Endothelial cell (in vitro differentiated cells): ENCODE measurements at regions not wholly inside any gene's neighbourhood (a gene's known extent, or its start where the extent isn't known, plus 50 kb on each side); places are given as distances from the start of the nearest gene placed in this dataset.

Experiments used
- DNase-seq: peaks from one replicate; pipeline ENCODE4 v3.0.0; 2021; ENCODE audit warnings: low spot score
- H3K27ac Mint-ChIP-seq: one replicate; pipeline ENCODE4 v1.8.0; 2021; ENCODE audit warnings: mixed read lengths, inconsistent platforms; ENCODE audit not compliant: unreplicated experiment
- H3K27me3 Mint-ChIP-seq: one replicate; pipeline ENCODE4 v1.8.0; 2021; ENCODE audit warnings: mild to moderate bottlenecking, moderate library complexity, mixed read lengths, inconsistent platforms; ENCODE audit not compliant: unreplicated experiment
- H3K36me3 Mint-ChIP-seq: one replicate; pipeline ENCODE4 v1.8.0; 2021; ENCODE audit warnings: mild to moderate bottlenecking, low read depth, mixed read lengths, inconsistent platforms; ENCODE audit not compliant: unreplicated experiment
- H3K4me1 Mint-ChIP-seq: one replicate; pipeline ENCODE4 v1.8.0; 2021; ENCODE audit warnings: mild to moderate bottlenecking, mixed read lengths, inconsistent platforms; ENCODE audit not compliant: unreplicated experiment
- H3K4me3 Mint-ChIP-seq: one replicate; pipeline ENCODE4 v1.8.0; 2021; ENCODE audit warnings: mild to moderate bottlenecking, mixed read lengths, inconsistent platforms; ENCODE audit not compliant: unreplicated experiment
- H3K9me3 Mint-ChIP-seq: one replicate; pipeline ENCODE4 v1.8.0; 2021; ENCODE audit warnings: mixed read lengths, inconsistent platforms; ENCODE audit not compliant: unreplicated experiment
- TF ChIP-seq, protein P1 (sequence below): fragments of 200-600 bp; sonication (generic); IDR thresholded peaks from one replicate; pipeline ENCODE4 v1.5.0; 2021; ENCODE audit warnings: antibody characterized with exemption; ENCODE audit not compliant: unreplicated experiment

GRCh38 chr13:70814684-70815083 is 706.4 kb upstream of the KLHL1 start:
- Mint-ChIP-seq H3K9me3 (no peaks in the 10 kb centered on the region), H3K4me1 (no peaks in the 10 kb centered on the region), H3K36me3 (no peaks in the 10 kb centered on the region), H3K27me3 (peaks cover 1% of the 10 kb centered on the region), H3K27ac (no peak overlapping the region), H3K4me3 (no peak overlapping the region)
- DNase-seq = no peak
- TF ChIP-seq, protein P1, sequence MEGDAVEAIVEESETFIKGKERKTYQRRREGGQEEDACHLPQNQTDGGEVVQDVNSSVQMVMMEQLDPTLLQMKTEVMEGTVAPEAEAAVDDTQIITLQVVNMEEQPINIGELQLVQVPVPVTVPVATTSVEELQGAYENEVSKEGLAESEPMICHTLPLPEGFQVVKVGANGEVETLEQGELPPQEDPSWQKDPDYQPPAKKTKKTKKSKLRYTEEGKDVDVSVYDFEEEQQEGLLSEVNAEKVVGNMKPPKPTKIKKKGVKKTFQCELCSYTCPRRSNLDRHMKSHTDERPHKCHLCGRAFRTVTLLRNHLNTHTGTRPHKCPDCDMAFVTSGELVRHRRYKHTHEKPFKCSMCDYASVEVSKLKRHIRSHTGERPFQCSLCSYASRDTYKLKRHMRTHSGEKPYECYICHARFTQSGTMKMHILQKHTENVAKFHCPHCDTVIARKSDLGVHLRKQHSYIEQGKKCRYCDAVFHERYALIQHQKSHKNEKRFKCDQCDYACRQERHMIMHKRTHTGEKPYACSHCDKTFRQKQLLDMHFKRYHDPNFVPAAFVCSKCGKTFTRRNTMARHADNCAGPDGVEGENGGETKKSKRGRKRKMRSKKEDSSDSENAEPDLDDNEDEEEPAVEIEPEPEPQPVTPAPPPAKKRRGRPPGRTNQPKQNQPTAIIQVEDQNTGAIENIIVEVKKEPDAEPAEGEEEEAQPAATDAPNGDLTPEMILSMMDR = no peak

GRCh38 chr13:70812481-70812880 is 704.2 kb upstream of the KLHL1 start:
- no peaks in the 10 kb centered on the region for H3K36me3 Mint-ChIP-seq
- TF ChIP-seq, protein P1 = no peak
- no peak overlapping the region for H3K4me3 Mint-ChIP-seq
- no peaks in the 10 kb centered on the region for H3K4me1 Mint-ChIP-seq
- no peak for DNase-seq
- no peak overlapping the region for H3K27ac Mint-ChIP-seq
- no peaks in the 10 kb centered on the region for H3K9me3 Mint-ChIP-seq
- H3K27me3 Mint-ChIP-seq = peaks cover 1% of the 10 kb centered on the region

DNA sequence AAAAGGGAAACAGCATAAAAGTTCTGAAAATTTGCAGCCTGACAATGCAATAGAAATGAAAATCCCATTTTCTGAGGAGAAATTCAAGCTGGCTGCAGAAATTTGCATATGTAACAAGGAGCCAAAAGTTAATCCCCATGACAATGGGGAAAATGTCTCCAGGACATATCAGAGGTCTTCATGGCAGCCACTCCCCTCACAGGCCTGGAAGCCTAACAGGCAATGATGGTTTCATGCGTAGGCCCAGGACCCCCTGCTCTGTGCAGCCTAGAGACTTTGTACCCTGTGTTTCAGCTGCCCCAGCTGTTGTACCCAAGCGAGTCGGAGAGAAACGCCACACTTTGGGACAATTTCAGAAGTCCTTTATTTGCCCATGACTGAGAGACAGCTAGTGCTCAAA is 701.3 kb upstream of the KLHL1 start:
- Mint-ChIP-seq H3K36me3 (no peaks in the 10 kb centered on the region), H3K4me1 (no peaks in the 10 kb centered on the region), H3K27me3 (peaks cover 1% of the 10 kb centered on the region), H3K9me3 (no peaks in the 10 kb centered on the region), H3K27ac (no peak overlapping the region), H3K4me3 (no peak overlapping the region)
- no peak for DNase-seq
- TF ChIP-seq, protein P1 = no peak

DNA sequence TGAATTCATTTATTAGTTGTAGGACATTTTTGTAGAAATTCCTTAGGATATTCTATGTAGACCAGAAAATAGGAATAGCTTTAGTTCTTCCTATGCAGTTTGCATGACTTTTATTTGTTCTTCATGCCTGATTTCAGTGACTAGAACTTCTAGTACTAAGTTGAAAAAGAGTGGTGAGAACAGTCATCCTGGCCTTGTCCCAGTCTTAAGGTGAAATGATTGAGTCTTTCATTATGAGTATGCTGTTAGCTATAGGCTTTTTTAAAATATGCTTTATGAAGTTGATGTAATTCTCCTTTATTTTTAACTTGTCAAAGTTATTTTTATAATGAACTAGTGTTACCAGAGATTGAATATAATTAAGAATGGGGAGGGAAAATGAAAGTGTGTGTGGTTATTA is 690.1 kb upstream of the KLHL1 start:
- Mint-ChIP-seq H3K4me3 (no peak overlapping the region), H3K27me3 (no peaks in the 10 kb centered on the region), H3K9me3 (no peaks in the 10 kb centered on the region), H3K27ac (no peak overlapping the region), H3K36me3 (no peaks in the 10 kb centered on the region), H3K4me1 (no peaks in the 10 kb centered on the region)
- TF ChIP-seq, protein P1 = no peak
- no peak for DNase-seq

DNA sequence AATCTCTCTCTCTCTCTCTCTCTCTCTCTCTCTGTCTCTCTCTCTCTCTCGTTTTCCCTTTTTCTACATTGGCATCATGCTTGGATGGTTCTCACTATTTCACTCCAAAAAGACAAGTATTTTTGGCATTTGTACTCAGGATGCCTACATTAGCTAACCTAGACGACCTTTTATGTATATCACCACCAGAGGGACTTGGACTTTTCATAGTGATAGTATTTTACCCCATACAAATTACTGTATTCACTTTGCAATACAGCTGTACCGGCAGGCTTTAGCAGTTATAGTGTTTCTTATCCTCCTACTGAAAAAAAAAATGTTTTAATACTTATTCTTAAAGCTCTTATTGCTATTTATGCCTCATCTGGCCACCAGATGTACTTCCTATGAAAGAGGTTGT is 687.2 kb upstream of the KLHL1 start:
- no peaks in the 10 kb centered on the region for H3K27me3 Mint-ChIP-seq

More for the DNA sequence above, 687.2 kb upstream of the KLHL1 start:
- Mint-ChIP-seq H3K9me3 (no peaks in the 10 kb centered on the region), H3K4me3 (no peak overlapping the region), H3K27ac (no peak overlapping the region), H3K4me1 (no peaks in the 10 kb centered on the region), H3K36me3 (no peaks in the 10 kb centered on the region)
- DNase-seq = no peak
- TF ChIP-seq, protein P1 = no peak
